SW480 (cell line): ENCODE measurements at regions not wholly inside any gene's neighbourhood (a gene's known extent, or its start where the extent isn't known, plus 50 kb on each side); places are given as distances from the start of the nearest gene placed in this dataset.
"Not testable (repeated sequence)": the region's sequence is repeated elsewhere in the genome, so short reads cannot be mapped to it uniquely, and the experiment has no call there.

Experiments
- DNase-seq: peaks from one replicate; pipeline ENCODE4 v3.0.0-alpha.2; 2016; ENCODE audit warnings: low spot score

DNA sequence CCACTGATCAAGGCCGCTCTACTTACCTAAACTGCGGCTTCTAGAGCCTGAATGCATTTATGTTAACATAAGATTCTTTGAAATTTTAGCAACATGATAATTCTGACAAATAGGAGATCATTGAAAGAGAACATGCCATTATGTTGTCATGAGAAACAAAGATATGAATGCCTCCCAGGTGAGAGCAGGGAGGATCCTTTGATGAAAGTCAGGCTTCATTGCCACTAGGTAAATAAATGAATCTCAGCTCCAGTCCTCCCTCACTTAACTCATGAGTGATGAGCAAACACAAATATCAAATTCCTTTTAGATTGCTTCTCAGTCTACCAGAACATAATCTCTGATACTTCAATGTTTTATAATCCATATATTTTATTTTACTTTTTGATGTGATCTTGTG lies 463.2 kb upstream of the CDH7 start:
- DNase-seq, result no peak

DNA sequence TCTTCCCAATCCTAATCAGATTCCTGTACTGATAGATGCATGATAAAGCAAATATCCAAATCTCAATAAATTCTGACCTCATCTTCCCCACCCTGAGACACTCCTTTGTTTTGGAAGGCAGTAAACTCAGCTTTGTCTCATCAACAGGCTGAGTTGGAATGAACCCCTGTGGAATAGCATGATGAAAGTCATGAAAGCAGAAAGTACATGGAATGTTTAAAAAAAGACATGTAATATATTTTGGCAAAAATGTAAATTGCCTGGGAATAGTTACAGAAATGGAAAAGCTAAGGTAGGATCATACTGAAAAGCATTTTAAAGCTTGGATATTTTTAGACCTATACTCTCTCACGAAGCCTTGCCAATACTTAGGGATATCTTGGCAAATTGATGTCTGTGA lies 468.7 kb upstream of the CDH7 start:
- no peak for DNase-seq

DNA sequence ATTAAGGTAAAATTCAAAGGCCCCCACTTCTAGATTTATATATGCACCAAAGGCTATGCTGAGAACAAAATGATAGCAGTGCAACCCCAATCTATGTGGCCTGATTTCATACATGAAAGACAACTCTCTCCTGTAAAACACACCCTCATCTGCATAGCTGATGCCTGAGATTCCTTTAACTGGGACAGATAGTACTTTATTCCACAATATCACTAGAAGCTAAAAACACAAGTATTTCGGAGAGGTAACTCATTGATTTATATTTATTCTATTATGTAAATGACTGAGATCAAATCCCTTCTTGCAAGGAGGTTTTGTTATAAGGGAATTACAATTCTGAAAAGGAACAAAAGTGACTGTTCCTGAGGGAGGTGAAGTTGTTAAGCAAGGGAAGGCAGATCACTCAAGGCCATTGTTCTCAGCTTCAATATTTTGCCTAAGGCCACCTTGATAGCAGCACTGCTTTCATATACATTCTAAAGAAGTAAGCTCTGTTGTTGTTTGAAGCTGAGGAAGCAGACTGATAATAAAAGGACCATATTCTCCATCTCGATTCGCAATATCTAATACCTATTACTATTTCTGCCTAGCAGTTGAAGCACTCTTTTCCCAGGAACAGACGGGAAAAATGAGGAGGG lies 471.0 kb upstream of the CDH7 start:
- DNase-seq, result no peak

DNA sequence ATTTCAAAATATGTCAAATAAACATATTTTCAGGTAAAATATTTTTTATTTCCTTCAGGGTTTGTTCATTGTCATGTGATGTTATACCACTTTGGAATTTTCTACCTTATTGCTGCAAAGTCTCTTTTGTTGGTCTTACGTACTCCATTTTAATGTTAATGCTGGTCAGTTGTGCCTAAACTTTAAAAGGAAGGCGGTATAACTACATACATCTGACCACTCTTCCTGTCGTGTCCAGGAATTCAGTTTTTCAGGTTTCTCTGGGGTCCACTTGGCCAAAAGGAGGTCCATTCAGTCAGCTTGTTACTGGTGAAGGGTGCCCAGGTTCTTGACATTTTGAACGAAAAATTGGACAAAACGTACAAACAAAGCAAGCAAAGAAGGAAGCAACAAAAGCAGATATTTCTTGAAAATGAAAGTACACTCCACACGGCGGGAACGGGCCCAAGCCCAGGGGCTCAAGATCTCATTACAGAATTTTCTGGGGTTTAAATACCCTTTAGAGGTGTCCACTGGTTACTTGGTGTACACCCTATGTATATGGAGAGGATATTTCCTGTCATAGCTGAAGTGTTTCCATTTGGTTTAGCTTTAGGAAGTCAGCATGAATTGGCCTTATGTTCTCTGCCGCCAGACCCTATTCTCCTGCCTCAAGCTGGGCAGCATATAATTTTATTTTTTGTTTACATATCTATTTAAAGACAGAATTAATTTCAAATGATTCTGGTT lies 471.7 kb upstream of the CDH7 start:
- no peak for DNase-seq

DNA sequence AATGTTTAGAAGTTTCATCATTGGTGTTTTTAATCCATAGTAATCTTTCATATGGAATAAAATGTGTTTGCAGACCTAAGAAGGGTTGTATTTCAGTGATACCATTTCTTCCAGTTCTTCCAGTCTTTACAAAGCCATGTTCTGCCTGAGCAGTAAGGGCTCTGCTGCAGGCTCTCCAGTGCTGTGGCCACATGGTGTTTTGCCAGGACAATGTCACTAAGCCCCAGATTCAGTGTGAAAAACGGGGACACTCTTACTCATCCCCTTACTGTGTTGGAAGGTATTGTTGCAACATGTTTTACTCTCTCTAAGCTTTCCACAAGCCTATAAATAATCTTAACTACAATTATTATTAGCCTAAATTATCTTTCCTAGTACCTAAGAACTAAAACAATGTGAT lies 481.4 kb upstream of the CDH7 start:
- no peak for DNase-seq

DNA sequence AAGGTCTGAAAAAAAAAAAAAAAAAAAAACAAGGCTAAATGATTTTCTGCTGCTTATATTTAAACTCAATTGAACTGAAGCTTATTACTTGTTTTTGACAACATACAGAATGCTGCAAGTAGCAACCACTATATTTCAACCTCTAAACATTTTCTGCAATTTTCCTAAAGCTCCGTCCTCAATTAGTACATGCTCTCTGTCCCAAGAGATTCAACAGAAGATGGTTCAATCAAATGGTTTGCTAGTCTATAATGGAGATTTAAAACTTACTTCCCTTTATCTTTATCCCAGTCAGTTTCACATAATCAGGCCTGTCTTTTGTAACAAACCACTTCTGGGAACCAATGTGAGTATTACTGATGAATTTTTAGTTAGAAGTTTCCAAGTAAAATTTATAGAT lies 485.1 kb upstream of the CDH7 start:
- DNase-seq, result no peak

DNA sequence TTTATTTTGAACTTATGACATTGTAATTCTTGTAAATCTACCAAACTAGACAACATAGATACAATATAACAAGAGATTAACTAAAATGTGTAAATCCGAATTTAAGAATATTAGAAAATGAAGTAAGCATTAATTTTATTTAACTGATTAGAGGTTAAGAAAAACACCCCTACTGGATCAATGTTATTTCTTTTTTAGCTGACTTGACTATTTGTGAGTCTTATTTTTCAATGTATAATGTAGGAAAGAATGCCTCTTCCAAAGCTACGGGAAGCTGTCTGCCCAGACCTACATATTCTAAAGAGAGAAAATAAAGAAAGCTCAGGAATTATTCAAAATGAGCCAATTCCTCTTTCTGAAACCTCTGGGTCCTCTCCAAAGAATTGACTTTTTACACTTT lies 490.8 kb upstream of the CDH7 start:
- no peak for DNase-seq

DNA sequence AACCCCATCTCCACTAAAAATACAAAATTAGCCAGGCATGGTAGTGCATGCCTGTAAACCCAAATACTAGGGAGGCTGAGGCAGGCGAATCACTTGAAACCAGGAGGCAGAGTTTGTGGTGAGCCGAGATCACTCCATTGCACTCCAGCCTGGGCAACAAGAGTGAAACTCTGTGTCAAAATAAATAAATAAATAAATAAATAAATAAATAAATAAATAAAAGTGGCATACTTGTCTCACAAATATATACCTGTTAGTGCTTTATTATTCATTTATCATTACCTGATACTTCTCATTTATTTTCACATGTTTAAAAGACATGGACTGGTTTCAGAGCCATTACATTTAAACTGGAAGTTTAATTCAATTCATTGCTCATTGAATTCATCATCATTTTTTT lies 491.4 kb upstream of the CDH7 start:
- no peak for DNase-seq

DNA sequence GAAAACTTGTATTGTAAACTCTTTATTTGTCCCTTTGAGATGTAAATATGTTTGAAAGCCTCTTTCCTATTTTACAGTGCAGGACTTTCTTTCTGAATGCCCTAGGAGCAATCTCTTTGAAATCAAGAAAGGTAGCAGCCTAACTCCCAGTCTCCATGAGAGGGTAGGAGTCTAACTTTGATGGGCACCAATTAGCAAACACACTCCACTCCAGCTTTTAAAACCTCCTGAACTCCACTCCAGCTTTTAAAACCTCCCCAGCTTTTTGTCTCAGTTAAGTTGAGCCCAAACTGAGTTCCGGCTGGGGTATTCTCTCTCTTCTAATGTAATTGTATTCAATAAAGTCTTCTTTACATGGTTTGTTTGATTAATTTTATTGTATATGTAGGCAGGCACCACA lies 493.7 kb upstream of the CDH7 start:
- no peak for DNase-seq

DNA sequence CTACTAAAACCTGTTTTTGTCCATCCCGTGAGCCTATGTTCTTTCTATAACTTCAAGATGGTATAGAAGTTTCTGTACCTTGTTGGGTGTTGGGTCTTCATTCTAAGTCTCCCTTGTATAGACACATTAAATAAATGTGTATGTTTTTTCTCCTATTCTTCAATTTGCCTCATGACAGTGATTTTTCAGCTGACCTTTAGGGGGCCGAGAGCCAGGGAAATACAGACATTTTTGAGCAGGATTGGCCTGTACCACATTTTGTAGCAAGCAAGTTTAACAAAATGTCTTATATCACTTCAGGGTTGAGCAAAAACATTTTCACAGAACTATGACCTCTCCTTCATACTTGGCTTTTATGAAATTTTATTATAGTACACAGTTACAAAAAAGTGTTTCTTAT lies 495.4 kb upstream of the CDH7 start:
- no peak for DNase-seq

DNA sequence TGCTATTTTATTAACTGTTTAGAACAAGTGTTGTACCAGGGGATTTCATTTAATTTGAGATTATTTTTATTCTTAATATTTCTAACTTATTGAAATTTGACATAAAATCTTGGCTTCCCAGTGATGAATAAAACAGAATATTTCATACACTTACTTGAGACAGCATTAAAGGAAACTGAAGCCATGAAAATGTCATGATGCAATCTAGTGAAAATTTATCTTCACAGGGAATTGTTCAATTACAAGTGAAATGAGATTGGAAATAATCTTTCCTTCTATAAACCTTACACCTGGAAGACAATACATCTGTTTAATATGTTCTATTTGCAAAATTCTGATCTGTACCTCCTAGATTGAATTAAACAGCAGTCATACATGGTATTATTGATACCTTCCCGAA lies 511.0 kb upstream of the CDH7 start:
- no peak for DNase-seq

DNA sequence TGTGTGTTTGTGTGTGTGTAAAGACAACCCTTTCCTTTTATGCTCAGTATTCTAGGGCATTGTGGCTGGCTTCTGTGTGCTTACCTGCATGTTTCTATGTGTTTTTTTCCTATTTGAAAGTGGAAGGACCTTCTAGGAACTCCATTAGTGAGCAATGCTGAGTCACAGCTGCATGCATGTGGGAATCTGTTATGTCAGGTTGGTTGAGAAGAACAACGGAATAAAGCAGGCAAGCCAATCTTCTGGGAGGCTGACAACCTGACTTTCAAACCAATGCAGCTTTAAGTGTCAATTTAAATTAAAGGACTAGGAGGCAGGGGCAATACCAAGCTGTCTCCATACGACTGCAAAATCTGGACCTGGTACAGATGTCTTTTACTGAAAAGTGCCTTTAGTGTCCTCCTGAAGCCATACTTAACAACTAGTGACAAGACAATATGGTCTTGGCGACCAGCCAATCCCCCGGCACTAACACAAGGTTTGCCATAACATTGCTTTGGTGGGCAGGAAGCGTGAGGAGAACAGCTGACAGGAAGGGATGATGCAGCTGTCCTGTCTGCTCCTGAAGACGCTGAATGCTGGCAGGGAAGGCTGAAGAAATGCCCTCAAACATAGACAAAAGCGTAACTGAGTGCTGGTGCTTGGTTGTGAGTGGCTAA lies 514.7 kb upstream of the CDH7 start:
- no peak for DNase-seq

DNA sequence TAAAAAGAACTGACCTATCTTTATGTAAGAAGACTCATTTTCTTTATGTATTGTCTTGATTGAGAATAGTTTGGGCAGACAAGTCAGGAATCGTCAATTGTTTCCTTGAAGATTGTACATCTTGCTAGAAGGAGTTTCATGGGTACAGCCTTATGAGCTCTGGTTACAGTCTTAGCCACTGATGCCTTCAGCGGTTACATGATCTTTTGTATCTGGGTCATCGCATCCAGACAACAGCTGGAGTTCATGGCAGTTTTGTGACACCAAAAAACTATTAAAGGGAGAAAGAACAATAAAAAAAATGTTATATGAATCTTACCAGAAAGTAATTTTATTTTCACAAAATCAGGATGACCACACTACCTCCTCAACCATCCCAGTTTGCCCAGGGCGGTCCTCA lies 520.5 kb upstream of the CDH7 start:
- no peak for DNase-seq

DNA sequence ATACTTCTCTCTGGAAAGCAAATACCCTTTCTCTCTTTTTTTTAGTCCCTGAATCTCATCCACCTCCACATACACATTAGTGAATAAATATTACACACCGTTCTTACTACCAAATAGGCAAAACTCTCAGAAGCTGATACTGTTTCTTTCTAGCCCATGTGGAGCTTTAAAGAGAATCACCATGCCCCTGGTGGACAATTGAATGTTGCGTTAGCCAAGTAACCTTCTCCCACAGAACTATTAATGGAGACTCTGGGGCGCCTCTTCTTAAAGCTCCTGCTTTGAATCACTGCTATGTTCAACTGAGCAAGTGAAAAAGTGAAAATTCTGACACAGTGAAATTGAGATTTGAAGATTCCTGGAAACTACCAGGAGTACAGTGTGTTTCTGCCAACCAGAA lies 522.8 kb upstream of the CDH7 start:
- no peak for DNase-seq

DNA sequence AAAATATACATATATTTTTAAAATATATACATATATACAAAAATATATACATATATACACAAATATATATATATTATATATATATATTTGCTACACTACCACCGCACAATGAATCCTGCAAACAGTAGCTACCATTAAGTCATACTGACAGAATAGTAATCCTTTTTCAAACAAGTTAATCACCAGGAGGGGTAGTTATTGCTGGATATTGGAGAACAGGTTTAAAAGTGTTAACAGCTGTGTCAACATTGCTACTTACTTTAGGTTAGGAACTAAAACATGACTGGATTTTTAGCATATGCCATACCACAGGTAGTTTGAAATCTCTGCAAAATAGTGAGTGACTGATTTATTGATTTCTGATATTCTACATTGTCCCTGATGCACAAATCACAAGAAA lies 529.1 kb upstream of the CDH7 start:
- DNase-seq, result no peak

DNA sequence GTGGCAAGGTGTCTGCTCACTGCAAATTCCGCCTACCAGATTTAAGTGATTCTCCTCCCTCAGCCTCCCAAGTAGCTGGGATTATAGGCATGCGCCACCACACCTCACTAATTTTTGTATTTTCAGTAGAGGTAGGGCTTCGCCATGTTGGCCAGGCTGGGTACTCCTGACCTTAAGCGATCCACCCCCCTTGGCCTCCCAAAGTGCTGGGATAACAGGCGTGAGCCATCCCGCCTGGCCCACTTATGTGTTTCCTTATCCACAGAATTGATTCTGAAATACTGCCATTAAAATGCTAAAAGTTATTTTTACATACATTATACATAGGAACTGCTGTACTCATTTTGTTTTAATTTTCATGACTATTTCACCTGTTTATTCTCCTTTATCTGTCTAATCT lies 529.7 kb upstream of the CDH7 start:
- DNase-seq, result no peak

DNA sequence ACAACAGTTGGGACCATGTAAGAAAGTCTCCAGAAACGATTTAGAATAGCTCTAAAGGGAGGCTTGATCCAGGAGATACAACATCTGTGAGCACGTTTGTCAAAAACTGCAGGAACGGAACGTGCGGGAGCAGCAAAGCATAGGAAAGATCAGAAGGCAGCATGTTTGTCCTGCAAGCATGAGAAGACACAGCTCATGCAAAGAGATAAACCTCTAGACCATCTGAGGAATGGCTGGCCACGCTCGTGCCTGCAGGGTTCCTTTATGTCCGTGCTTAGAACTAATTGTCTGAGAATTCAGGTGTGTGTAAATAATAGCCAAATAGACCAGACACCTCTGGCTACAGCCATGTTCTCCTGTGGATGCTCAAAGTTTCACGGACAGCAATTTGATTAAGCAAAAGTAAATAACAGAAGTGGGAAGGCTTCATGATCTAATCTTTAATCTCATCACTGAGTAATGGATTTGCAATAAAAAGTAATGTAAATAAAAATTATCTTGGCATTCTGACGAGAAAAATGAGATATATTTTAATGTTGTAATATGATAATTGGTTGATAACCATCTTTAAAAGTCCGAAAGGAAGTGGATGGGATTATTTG lies 534.8 kb upstream of the CDH7 start:
- DNase-seq, result no peak

DNA sequence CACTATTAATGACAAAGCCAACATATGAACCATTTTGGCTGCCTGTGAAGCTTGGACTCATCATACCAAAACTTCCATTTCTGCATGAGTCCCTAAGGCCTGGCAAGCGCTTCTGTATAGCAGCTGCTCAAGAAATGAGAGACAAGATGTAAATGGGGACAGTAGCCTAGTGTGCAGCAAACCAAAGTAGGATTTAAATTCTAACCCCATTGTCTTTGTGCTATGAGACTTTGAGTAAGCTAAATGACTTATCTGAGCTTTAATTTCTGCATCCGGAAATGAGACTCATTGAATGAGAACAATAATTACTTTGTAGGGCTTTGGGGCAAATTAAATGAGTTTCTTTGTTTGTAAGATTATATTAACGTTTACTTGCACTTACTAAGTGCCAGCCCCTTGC lies 536.4 kb upstream of the CDH7 start:
- no peak for DNase-seq

DNA sequence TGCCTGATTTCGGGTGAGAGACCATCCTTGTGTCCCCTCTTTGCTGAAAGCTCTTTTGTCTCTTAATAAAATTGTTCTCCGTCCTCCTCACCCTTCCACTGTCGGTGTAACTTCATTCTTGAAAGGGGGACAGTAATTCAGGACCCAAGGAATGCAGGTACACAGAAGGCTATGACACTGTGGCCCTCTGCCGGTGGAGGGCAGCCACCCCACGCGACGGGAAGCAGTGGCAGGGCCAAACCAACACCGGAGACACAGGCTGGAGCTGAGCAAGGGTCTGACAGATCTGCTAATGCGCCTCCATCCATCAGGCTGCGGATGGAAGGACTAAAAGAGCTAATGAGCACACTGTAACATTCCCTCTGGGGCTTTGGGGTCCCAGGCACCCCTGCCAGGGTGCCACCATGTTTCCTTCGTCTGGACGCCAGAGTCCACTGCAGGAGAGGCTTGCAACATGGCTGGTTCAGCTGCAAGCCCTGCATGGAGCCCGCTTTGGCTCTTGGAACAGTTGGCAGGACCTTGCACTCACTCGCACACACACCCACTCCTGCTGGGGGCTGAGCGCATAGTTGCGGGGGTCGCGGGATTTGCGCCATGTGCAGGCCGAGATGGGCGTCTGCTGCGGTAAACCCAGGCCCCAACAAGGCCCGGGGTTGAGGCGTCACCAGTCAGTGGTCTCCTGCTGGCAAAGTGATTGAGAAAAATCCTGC lies 544.1 kb upstream of the CDH7 start:
- no peak for DNase-seq

DNA sequence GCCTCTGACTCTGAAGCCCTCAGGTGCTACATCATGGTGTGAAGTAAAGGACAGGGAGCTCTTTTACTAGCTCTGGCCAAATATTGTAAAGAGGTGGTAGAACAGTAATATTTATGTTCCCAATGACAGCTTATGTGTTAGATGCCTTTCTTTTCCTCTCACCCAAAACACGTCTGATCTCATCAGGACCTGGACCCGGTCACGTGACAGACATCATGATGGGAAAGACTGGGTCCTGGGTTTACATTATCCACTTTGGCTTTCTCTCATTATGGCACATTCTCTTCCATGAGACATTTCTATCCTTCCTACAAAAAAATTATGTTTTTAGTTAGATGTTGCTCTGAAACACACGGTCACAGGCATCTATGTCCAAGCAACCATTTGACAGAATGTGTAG lies 548.7 kb upstream of the CDH7 start:
- no peak for DNase-seq

DNA sequence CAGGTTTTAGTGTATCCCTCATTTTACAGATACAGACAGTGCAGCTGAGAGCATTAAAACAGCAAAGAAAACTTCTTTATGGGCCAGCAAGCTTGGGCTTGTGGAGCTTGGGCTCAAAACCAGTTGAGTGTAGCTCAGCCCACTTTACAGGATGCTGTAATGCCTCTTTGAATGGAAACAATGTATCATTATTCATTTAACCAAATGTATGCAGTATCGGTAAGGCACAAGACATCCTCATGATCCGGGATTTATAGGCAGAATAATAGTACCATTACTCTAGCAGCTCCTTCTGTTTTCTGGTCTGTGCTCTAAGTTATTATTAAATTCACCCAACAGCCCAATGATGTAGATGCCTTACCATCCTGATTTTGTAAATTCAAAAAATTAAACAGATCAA lies 575.1 kb upstream of the CDH7 start:
- no peak for DNase-seq

DNA sequence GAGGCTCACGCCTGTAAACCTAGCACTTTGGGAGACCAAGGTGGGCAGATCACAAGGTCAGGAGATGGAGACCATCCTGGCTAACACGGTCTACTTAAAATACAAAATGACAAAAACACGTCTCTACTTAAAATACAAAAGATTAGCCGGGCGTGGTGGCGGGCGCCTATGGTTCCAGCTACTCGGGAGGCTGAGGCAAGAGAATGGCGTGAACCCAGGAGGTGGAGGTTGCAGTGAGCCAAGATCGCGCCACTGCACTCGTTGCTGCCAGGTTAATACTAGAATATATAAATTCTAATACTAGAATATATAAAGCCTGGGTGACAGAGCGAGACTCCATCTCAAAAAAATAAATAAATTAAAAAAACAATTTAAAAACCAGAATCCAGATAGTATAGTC lies 588.7 kb upstream of the CDH7 start:
- not testable (repeated sequence) for DNase-seq
